Smooth muscle cell (in vitro differentiated cells): ENCODE measurements at regions not wholly inside any gene's neighbourhood (a gene's known extent, or its start where the extent isn't known, plus 50 kb on each side); places are given as distances from the start of the nearest gene placed in this dataset.

Experiments used
- DNase-seq: peaks from one replicate; lab custom pipeline; 2025; ENCODE audit not compliant: unreplicated experiment; lab: John Stamatoyannopoulos, UW
- H2AFZ ChIP-seq: fragments of 200-600 bp; sonication (generic); 2 replicates; pipeline ENCODE4 v1.6.0; 2016; ENCODE audit warnings: antibody characterized with exemption, low read depth, mild to moderate bottlenecking
- H3F3A ChIP-seq: fragments of 200-600 bp; sonication (generic); 2 replicates; pipeline ENCODE4 v1.6.0; 2017; ENCODE audit warnings: antibody characterized with exemption, low read depth
- H3K27ac ChIP-seq: fragments of 200-600 bp; sonication (generic); 2 replicates; pipeline ENCODE4 v1.5.1; 2016; ENCODE audit warnings: low read depth, mild to moderate bottlenecking
- H3K27me3 ChIP-seq: fragments of 200-600 bp; sonication (generic); 2 replicates; pipeline ENCODE4 v1.6.1; 2016; ENCODE audit warnings: low read depth, mild to moderate bottlenecking
- H3K36me3 ChIP-seq: fragments of 200-600 bp; sonication (generic); 2 replicates; pipeline ENCODE4 v1.5.1; 2016; ENCODE audit warnings: low read depth
- H3K4me1 ChIP-seq: fragments of 200-600 bp; sonication (generic); 2 replicates; pipeline ENCODE4 v1.5.1; 2016; ENCODE audit warnings: low read depth
- H3K4me2 ChIP-seq: fragments of 200-600 bp; sonication (generic); 2 replicates; pipeline ENCODE4 v1.6.0; 2016; ENCODE audit warnings: mild to moderate bottlenecking
- H3K4me3 ChIP-seq: fragments of 200-600 bp; sonication (generic); 2 replicates; pipeline ENCODE4 v1.5.1; 2016; ENCODE audit warnings: mild to moderate bottlenecking
- H3K79me2 ChIP-seq: fragments of 200-600 bp; sonication (generic); 2 replicates; pipeline ENCODE4 v1.6.0; 2016; ENCODE audit warnings: low read depth, mild to moderate bottlenecking
- H3K9ac ChIP-seq: fragments of 200-600 bp; sonication (generic); 2 replicates; pipeline ENCODE4 v1.6.0; 2016; ENCODE audit warnings: low read depth
- H3K9me3 ChIP-seq: fragments of 200-600 bp; sonication (generic); replicated peaks from 2 replicates; pipeline ENCODE4 v1.5.1; 2016; ENCODE audit warnings: low read depth
- H4K20me1 ChIP-seq: fragments of 200-600 bp; sonication (generic); 2 replicates; pipeline ENCODE4 v1.6.0; 2016; ENCODE audit warnings: low read depth
- CTCF ChIP-seq: fragments of 200-600 bp; sonication (generic); IDR thresholded peaks from 2 replicates; pipeline ENCODE4 v1.5.1; 2017; ENCODE audit warnings: borderline replicate concordance, mild to moderate bottlenecking, antibody characterized with exemption; ENCODE audit not compliant: insufficient read depth, poor library complexity, severe bottlenecking
- WGBS: methylation state at CpG from one replicate; pipeline ENCODE4 v1.1.7; 2016; ENCODE audit warnings: low lambda C conversion rate; 5-methylcytosine and 5-hydroxymethylcytosine counted together

GRCh38 chr6:113731541-113731940, 125.6 kb upstream of the MARCKS start:
- H4K20me1 ChIP-seq: no peaks in the 10 kb centered on the region
- H3F3A ChIP-seq: no peaks in the 10 kb centered on the region
- no peak overlapping the region for H3K4me2 ChIP-seq
- H3K27me3 ChIP-seq: no peaks in the 10 kb centered on the region
- H3K4me3 ChIP-seq: no peak overlapping the region
- no peak overlapping the region for H3K9ac ChIP-seq
- no peak for TF ChIP-seq CTCF
- no peak overlapping the region for H2AFZ ChIP-seq
- no peak overlapping the region for H3K27ac ChIP-seq
- no peaks in the 10 kb centered on the region for H3K36me3 ChIP-seq
- H3K9me3 ChIP-seq: no peaks in the 10 kb centered on the region
- peaks cover 6% of the 10 kb centered on the region for H3K4me1 ChIP-seq
- 95% methylated on average over 3 of the region's 3 CpGs for WGBS
- H3K79me2 ChIP-seq: no peaks in the 10 kb centered on the region
- no peak for DNase-seq

- H3K4me1 ChIP-seq: peaks cover 6% of the 10 kb centered on the region
- no peak overlapping the region for H3K27ac ChIP-seq
- H4K20me1 ChIP-seq: no peaks in the 10 kb centered on the region
- H3F3A ChIP-seq: no peaks in the 10 kb centered on the region
- no peak overlapping the region for H3K4me3 ChIP-seq
- H3K36me3 ChIP-seq: no peaks in the 10 kb centered on the region
- TF ChIP-seq CTCF: no peak
- WGBS: 77% methylated on average over 4 of the region's 4 CpGs
- no peak overlapping the region for H3K4me2 ChIP-seq
- H3K27me3 ChIP-seq: no peaks in the 10 kb centered on the region
- no peaks in the 10 kb centered on the region for H3K9me3 ChIP-seq
- no peak overlapping the region for H3K9ac ChIP-seq
- no peak for DNase-seq
- H3K79me2 ChIP-seq: no peaks in the 10 kb centered on the region
- H2AFZ ChIP-seq: no peak overlapping the region
These were observed 124.7 kb upstream of the MARCKS start for GRCh38 chr6:113732384-113732966.

GRCh38 chr6:113733381-113733780, 123.8 kb upstream of the MARCKS start:
- Histone ChIP-seq H3K4me3 (no peak overlapping the region), H3K9me3 (no peaks in the 10 kb centered on the region), H4K20me1 (no peaks in the 10 kb centered on the region), H3K36me3 (no peaks in the 10 kb centered on the region), H3K27me3 (no peaks in the 10 kb centered on the region), H3K79me2 (no peaks in the 10 kb centered on the region), H2AFZ (no peak overlapping the region), H3F3A (no peaks in the 10 kb centered on the region), H3K4me2 (no peak overlapping the region), H3K4me1 (peaks cover 6% of the 10 kb centered on the region), H3K27ac (no peak overlapping the region), H3K9ac (no peak overlapping the region)
- no peak for TF ChIP-seq CTCF
- WGBS: 72% methylated on average over 3 of the region's 3 CpGs
- no peak for DNase-seq

- Histone ChIP-seq H3K4me3 (no peak overlapping the region), H3K9me3 (no peaks in the 10 kb centered on the region), H3K9ac (no peak overlapping the region), H3K27me3 (no peaks in the 10 kb centered on the region), H3K4me2 (no peak overlapping the region), H4K20me1 (no peaks in the 10 kb centered on the region), H3K79me2 (no peaks in the 10 kb centered on the region), H3F3A (no peaks in the 10 kb centered on the region), H3K27ac (no peak overlapping the region), H3K36me3 (no peaks in the 10 kb centered on the region), H2AFZ (no peak overlapping the region), H3K4me1 (peaks cover 6% of the 10 kb centered on the region)
- TF ChIP-seq CTCF: no peak
- no peak for DNase-seq
- WGBS: 41% methylated on average over 3 of the region's 3 CpGs
These were observed 122.2 kb upstream of the MARCKS start for GRCh38 chr6:113734982-113735381.
